Activated CD4-positive, alpha-beta T cell treated with anti-CD3 and anti-CD28 coated beads, Interleukin-2, amount 50 U/mL, for 16 hours (primary cell): ENCODE measurements at regions not wholly inside any gene's neighbourhood (a gene's known extent, or its start where the extent isn't known, plus 50 kb on each side); places are given as distances from the start of the nearest gene placed in this dataset.
"Not testable (repeated sequence)": the region's sequence is repeated elsewhere in the genome, so short reads cannot be mapped to it uniquely, and the experiment has no call there.

ENCODE experiments used
- DNase-seq: peaks from one replicate; pipeline ENCODE4 v3.0.0-alpha.2; 2020

DNA sequence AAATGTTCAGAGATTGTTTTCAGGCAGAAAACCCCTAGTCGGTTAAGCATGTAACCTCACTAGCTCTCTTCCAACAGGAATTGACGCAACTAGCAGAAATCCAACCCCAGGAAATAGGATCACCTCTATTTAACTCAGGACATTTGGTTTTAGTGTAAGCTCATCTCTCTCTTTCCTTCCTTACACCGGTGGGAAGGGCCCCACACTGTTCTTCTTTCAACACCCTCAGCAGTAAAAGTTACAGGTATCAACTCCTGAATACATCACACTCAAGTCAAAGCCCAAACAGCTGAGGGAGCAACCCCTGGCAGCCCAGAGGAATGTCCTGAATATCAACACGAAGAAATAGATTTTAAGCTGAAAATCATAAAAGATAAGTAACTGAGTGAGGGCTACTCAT lies 191.2 kb upstream of the KIF2B start:
- no peak for DNase-seq

DNA sequence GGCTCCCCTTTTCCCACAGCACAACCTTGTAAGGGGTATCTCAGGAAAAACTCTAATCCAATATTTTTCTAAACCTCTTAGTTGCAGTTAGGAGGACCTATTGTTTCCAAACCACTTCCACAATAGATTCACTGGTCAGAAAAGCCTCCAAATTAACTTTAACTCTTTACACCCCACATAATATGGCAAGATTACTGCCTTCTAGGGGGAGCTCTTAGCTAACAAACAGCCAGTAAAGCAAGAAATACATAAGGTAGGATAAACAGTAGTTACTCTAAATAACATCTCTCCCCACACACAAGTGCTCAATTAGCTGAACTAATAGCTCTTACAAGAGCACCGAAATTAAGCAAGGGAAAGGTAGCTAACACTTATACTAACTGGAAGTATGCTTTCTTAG lies 192.1 kb upstream of the KIF2B start:
- no peak for DNase-seq

DNA sequence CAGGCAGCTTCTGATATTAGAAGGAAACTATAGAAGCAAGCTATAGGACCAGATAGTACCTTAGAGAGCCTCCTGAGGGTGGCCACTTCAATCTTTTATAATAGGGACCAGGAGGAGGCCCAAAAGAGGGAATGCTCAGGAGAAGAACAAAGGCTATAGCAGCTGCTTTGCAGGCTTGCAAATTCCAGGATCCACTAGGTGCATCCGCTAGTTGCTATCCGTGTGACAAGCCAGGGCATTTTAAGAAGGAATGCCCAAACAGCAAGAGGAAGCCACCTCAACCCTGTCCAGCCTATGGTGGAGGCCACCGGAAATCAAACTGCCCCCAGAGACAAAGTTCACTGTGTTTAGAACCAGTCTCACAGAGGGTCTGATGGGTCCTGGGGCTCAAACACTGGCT lies 192.6 kb upstream of the KIF2B start:
- DNase-seq = no peak

DNA sequence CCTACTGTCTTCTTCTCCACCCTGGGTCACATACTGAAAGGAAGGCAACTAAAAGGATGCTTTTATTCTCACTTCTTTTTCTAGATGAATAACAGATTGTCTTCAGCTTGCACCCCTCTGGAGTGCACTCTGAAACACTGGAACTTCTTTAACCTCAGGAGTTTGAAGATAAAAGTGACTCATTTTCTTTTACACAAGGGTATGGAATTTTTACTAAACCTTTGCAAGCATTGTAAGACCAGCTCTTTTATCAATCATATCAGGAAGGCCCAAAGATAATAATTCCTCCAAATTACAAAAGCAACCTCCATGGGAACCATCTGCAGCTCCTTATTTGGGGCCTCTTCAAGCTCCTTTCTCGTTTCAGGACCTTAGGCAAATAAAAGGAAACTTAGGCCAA lies 193.5 kb upstream of the KIF2B start:
- DNase-seq = no peak

DNA sequence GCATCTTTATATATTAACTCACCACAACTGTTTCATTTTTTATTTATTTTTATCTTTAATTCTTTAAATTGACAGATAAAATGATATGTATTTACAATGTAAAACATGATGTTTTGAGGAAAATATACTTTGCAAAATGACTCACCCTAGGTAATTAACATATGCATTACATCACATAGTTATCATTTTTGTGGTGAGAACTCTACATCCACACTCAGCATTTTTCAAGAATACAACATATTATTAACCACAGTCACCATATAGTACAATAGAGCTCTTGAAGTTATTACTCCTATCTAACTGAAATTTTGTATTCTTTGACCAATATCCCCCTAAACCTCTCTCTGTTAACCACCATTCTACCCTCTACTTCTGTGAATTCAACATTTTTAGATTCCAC lies 194.7 kb upstream of the KIF2B start:
- no peak for DNase-seq

DNA sequence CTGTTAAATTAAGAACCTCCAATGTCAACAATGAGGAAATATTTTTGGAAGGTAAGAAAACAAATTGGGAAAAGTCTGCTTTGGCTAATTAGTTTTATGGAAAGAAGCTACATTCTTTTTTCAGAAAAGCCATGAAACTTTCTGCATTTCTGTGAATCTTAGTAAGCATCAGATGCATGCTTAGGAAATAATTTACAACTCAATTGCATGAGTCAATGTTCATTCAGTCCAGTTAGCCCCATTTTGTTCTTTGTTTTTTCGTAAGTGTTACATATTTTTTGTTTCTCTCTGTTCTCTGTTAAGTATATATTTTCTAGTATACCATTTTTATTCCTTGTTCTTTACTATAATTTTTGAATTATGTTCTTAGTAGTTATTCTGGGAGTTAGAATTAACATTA lies 195.2 kb upstream of the KIF2B start:
- DNase-seq = no peak

DNA sequence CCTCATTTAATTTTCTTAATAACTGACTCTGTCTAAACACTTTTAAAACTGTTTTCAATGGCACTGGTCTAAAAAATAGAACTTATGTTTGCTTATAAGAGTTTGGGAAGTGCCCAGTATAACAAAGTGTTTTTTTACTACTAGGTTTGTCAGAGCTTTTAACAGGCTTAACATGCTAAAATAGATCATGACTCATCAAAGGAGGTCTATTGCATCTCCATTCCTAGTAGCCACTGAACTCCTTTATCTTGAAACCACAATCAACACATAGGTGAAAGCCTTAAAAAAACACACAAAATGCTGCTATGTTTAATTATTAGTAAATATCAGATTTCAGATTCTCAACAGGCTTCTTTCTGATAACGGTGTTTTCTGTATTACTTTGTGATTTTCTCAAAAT lies 196.4 kb upstream of the KIF2B start:
- no peak for DNase-seq

DNA sequence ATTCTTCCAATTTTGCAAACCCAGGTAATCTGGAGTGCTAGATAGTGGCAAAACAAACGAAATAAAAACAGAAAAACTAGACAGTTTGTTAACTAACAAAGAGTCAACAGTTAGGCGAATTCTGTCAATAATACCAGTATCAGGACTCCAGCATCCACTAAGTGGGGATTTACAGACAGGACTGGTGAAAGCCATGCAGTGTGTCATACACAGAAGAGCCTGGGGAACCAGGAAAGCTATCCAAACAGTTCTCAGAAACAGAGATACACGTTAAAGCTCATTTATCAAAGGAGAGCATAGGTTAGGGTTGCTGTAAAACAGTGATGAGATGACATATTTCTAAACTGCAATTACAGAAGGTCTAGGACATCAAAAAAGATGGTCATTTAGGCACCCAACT lies 203.7 kb upstream of the KIF2B start:
- no peak for DNase-seq

DNA sequence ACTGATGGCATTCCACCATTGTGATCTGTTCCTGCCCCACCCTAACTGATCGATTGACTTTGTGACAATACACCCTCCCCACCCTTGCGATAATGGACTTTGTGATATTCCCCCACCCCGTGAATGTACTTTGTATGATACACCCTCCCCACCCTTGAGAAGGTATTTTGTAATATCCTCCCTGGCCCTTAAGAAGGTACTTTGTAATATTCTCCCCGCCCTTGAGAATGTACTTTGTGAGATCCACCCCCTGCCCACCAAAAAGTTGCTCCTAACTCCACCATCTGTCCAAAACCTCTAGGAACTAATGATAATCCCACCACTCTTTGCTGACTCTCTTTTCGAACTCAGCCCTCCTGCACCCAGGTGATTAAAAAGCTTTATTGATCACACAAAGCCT lies 214.5 kb upstream of the KIF2B start:
- not testable (repeated sequence) for DNase-seq

DNA sequence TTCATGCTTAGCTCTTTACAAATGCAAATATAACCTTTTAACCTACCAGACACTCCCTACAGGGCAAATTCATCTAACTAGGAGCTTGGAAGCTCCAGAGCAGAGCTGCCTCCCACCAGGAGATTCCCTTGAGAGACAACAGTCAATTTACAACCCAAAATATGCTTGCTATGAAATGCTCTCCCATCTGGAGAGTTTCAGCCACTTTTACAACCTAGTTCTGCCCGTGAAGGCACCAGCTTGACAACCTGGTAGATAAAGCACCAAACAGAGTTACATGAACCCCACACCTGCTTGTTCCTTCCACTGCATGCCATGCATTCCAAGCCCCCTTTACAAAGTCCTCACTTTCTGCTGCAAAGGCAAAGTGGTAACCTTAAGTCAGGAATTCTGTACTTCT lies 215.3 kb upstream of the KIF2B start:
- DNase-seq = no peak

DNA sequence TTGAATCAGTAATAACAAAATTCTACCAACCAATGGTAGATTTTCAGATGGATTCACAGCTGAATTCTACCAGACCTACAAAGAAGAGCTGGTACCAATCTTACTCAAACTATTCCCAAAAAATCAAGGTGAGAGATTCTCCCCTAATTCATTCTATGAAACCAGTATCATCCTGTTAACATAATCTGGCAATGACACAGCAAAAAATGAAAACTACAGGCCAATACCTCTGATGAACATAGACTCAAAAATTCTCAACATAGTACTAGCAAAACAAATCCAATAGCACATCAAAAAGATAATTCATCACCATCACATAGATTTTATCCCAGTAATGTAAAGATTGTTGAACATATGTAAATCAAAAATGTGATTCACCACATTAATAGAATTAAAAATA lies 234.4 kb upstream of the KIF2B start:
- DNase-seq = no peak

DNA sequence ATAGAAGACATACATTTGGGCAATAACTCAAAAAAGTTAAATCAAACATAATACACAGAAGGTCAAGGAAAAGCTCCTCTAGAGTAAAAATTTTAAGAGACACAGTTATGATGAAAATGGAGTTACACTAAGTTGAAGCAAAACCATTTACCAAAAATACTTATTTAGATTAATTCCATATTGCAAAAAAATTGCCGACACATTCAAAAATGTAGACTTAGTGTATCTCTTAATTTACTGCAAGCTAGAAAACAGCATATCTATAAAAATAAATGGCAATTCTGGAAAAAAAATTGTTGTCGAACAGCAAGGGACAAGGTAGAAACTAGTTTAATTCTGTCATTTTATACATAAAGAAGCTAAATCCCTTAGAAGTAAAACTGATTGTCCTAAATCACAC lies 248.7 kb upstream of the KIF2B start:
- DNase-seq = no peak

DNA sequence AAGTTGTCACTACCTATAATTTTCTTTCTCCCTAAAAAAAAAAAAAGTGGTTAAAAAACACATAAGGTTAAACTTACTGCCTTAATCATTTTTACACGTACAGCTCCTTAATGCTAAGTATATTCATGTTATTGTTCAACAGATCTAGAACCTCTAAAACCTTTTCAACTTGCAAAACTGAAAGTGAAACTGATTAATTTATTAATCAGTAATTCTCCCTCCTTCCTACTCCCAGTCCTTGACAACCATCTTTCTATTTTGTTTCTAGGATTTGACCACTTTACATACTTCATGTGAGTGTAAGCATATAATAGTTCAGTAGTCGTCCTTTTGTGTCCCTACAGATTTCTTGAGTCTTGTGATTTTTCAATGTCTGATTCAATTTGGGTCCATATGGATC lies 251.4 kb upstream of the KIF2B start:
- DNase-seq = no peak

DNA sequence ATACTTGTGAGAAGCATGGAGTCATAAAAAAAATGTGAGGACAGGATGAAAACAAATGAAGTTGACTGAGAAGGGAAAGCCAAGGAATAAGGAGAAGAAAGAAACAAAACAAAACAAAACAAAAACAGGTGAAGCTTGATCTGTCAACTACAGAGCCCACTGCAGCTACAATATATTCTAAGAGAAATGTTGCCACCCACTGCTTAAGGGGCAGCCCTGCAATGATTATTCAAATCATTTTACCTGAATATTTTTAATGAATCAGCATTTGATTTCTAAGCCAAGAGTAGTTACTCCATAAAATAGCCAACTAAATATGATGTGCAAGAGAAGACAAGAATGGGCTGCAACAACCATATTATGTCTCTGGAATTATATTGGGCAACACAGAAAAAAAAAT lies 252.0 kb upstream of the KIF2B start:
- no peak for DNase-seq

DNA sequence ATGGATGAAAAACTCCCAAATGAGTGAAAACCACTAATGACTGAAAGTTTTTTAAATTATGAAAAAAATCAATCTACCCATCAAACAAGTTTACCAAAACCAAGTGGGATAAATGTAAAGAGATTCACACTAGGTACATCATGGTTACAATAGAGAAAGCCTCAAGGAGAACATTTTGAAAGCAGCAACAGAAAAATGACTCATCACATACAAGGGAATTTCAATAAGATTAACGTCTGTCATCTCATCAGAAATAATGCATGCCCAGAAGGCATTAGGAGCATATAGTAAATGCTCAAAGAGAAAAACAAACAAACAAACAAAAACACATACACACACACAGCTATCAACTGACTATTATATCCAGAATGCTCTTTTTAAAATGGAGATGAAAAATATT lies 261.8 kb upstream of the KIF2B start:
- no peak for DNase-seq

DNA sequence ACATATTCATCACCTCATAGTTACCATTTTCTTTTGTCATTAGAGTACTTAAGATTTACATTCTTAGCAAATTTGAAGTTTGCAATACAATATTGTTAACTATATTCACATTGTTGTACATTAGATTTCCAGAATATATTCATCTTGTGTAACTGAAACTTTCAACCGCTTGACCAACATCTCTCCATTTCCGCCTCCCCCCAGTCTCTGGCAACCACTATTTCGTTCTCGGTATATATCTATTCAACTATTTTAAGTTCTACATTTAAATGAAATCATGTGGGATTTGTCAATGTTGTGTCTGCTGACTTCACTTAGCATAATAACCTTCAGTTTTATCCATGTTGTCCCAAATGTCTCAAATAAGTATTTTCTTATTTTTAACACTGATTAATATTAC lies 274.5 kb upstream of the KIF2B start:
- no peak for DNase-seq

DNA sequence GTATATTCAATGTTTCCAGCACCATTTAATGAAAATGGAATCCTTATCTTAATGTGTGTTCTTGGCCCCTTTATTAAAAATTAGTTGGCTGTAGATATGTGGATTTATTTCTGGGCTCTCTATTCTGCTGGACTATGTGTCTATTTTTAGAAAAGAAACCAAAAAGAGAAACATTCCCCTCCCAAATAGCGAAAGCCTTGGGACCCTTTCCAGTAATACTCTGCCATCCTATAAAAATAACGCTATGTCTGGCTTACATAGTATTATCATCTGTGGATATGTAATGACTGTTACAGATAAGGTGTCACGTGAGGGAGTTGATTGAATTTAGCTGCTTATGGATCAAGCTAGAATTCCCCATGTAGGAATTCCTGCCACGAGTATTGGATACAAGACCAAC lies 279.3 kb upstream of the KIF2B start:
- DNase-seq = no peak

DNA sequence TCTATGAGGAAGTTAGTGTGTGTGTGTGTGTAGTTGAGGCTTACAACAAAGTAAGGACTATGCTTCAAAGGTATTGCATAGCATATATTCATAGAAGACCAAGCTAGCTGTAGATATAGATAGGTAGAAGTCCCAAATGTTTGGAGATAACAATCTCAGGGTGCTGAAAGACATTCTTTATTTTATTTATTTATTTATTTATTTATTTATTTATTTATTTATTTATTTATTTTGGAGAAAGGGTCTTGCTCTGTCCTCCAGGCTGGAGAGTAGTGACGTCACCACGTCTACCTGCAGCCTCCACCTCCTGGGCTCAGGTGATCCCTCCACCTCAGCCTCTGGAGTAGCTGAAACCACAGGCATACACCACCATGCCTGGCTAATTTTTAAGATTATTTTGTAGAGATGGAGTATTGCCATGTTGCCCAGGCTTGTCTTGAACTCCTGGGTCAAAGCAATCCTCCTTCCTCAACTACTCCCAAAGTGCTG lies 284.6 kb upstream of the KIF2B start:
- no peak for DNase-seq

DNA sequence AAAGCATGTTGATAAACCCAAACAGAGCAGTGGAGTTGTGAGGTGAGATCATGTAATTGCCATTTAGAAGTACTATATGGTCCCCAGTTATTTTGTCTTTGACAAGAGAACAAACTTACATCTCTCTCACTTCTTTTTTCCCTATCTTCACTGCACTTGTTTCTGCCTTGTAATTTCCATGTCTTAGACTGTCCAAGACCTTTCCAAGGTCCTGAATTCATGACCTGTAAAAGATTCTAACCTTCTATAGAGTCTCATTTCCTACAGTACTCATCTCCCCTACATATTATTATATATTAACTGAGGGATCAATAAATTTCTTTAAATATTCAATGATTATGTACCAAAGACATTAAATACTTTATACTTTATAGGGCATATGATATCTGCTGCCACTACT lies 295.3 kb upstream of the KIF2B start:
- no peak for DNase-seq

DNA sequence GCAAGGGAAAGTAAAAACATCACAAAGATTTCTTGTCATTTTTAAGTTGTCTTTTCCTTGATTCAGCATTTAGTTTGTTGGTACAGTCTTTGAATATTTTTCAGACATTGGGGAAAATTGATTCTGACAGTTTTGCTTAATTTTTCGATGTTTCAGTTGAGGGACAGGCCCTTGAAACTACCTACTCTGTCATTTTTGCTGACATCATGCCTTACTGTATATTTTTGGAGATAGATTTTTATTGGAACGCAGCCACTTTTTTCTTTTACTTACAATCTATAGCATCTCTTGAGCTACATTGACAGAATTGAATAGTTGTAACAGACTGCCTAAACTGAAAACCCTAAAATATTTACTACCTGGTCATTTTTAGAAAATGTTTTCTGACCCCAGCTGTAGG lies 297.1 kb upstream of the KIF2B start:
- no peak for DNase-seq

DNA sequence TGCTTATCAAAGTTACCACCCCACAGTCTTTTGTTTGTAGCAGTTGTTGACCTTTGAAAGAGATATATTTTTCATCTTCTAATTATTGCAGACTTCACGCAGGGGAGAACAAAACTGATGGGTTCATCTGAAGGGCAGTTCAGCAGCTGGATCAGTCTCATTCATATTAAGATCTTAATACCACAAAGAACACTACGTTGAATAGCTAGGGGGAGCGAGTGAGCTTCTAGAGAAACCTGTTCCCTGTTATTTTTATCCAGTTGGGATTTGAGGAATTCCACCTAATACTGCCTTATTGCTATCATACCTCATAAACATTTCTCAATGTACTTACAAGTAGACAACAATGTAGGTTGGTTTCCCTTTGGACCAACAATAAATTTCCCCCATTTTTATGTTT lies 306.1 kb upstream of the KIF2B start:
- DNase-seq = no peak

DNA sequence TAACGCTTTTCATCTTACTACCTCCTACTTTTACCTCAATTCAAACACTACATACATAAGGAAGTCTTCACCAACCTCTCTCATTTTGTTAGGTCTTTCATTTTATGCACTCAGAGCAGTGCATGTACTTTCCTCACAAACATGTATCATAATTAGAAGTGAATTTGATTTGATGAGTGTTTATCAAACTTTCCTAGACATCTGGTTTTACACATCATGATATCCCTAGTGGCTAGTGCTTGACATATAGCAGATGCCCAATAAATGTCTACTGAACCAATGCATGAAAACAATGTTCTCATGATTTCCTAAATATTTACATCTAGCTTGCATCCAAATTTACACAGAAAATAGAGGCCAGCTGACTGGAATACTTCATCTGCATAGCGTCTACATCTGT lies 323.4 kb upstream of the KIF2B start:
- no peak for DNase-seq

DNA sequence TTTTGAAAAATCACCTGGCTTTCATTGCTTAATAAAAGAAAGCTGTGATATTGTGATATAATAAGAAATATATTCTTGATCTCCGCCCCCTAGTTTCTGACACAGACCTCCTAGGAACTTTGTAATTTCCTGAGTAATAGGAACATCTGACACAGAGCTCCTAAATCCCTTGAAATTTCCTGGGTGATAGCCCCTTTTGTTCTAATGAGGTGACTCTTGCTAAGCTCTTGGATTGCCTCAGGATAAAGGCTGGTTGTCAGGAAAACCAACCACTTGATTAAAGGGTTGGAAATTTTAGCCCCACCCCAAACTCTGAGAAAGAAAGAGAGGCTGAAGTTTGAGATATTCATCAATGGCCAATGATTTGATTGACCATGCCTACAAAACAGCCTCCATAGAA lies 326.4 kb upstream of the KIF2B start:
- DNase-seq = no peak

DNA sequence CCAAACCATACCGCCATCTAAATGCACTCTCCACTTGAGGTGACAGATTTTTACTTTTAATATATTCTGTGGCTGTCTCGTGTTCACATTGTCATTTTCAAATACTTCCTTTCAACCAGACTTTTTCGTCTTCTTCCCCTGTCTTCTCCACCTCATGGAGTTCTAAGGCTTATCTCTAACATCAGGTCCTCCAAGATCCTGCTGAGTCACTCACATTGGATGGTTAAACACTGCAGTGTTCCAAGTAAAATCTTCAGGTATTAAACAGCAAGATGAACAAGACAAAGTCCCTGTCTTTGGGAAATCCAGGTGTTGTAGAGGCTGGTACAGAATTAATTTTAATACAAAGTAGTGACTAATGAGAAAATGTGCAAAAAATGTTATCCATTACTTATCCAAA lies 330.2 kb upstream of the KIF2B start:
- DNase-seq = no peak

DNA sequence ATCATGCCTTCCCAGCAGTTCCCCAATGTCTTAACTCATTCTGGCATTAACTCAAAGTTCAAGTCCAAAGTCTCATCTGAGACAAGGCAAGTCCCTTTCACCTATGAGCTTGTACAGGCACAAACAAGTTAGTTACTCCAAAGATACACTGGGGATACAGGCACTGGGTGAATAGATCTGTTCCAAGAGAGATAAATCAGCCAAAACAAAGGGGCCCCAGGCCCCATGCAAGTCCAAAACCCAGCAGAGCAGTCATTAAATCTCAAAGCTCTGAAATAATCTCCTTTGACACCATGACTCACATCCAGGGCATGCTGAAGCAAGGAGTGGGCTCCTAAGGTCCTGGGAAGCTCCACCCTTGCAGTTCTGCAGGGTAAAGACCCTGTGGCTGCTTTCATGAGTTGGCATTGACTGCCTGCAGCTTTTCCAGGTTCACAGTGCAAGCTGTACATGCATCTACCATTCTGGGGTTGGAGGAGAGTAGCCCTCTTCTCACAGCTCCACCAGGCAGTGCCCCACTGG lies 332.2 kb upstream of the KIF2B start:
- DNase-seq = no peak

DNA sequence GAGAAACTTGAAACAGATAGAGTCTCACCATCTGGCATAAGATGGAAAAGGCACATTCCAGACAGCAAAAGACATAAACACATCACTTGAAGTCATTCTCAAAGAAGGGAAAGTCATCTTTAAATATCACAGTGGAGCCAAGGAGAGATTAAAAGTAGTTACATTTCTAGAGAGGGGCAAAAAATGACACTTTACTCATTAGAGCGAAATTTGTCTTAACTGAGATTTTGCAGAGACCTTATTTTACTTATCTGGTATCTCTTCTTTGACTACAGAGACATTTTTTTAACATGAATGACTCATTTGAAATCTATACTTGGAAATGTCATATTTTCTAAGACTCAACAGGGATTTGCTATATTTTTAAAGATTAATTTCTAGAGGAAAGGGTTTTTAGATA lies 339.0 kb upstream of the KIF2B start:
- DNase-seq = no peak
